Mesodermal cell (in vitro differentiated cells): ENCODE measurements at regions not wholly inside any gene's neighbourhood (a gene's known extent, or its start where the extent isn't known, plus 50 kb on each side); places are given as distances from the start of the nearest gene placed in this dataset.

ENCODE experiments used
- H3K27ac ChIP-seq: 2 replicates; pipeline ENCODE4 v1.7.0; 2013; ENCODE audit warnings: mild to moderate bottlenecking, low read depth, low read length, moderate library complexity; ENCODE audit not compliant: severe bottlenecking
- H3K36me3 ChIP-seq: 2 replicates; pipeline ENCODE4 v1.7.1; 2013; ENCODE audit warnings: mild to moderate bottlenecking, low read length, moderate library complexity; ENCODE audit not compliant: control insufficient read depth, insufficient read depth
- H3K4me1 ChIP-seq: one replicate; pipeline ENCODE4 v1.7.1; 2013; ENCODE audit warnings: mild to moderate bottlenecking, low read length; ENCODE audit not compliant: insufficient read depth, control insufficient read depth, poor library complexity, severe bottlenecking
- H3K4me3 ChIP-seq: 2 replicates; pipeline ENCODE4 v1.7.0; 2013; ENCODE audit warnings: low read length, control low read depth, mild to moderate bottlenecking; ENCODE audit not compliant: insufficient read depth, poor library complexity, severe bottlenecking; ENCODE audit errors: extremely low read depth
- H3K9me3 ChIP-seq: 2 replicates; pipeline ENCODE4 v1.7.1; 2013; ENCODE audit warnings: mild to moderate bottlenecking, low read length, moderate library complexity; ENCODE audit not compliant: control insufficient read depth
- whole genome bisulfite sequencing, 2 experiments: methylation state at CpG; one replicate each; pipeline ENCODE4 v1.1.5; 2013; ENCODE audit warnings: missing lambda C conversion rate in 2 of 2; ENCODE audit not compliant: insufficient coverage in 2 of 2; 5-methylcytosine and 5-hydroxymethylcytosine counted together

GRCh38 chr14:104350463-104351185, 212.2 kb downstream of the KIF26A start:
- H3K4me3 ChIP-seq: no peak overlapping the region
- no peaks in the 10 kb centered on the region for H3K4me1 ChIP-seq
- no peaks in the 10 kb centered on the region for H3K9me3 ChIP-seq
- H3K27ac ChIP-seq: no peak overlapping the region
- H3K36me3 ChIP-seq: no peaks in the 10 kb centered on the region
- WGBS, 2 experiments: 80 to 89% methylated on average over 4 to 6 of the region's 8 CpGs

GRCh38 chr14:104351849-104352492, 213.6 kb downstream of the KIF26A start:
- Histone ChIP-seq H3K9me3 (no peaks in the 10 kb centered on the region), H3K27ac (no peak overlapping the region), H3K4me3 (no peak overlapping the region), H3K4me1 (no peaks in the 10 kb centered on the region), H3K36me3 (no peaks in the 10 kb centered on the region)
- WGBS, 2 experiments: 88 to 93% methylated on average over 7 of the region's 11 CpGs

DNA sequence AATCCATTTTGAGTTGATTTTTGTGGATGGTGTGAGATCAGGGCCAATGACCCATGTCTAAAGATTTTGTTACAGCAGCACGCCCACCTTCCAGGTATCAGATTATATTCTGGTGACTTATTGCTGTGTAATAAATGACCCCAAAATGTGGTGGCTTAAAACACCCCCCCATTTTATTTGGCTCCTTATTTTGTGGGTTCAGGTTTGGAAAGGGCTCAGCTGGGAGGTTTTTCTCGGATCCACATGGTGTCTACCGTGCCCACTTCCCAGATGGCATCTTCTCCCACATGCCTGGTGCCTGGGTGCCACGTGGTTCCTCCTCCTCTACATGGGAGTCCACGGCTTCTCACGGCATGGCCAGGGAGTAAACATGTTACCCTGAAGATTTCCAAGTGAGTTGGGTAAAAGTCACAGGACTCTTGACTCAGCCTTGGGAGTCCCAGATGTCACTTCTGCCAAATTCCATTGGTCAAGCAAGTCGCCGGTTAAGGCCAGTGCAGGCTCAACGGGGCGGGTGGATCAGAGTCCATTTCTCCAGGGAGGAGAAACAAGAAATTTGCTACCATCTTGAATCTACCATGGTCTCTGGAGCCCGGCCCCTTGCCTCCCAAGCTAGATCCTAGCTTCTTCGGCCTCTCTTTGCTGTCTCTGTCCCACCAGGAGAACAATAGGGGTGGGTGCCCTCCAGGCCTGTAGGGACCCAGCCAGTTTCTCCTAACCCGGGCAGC, 214.3 kb downstream of the KIF26A start:
- no peak overlapping the region for H3K4me3 ChIP-seq
- H3K4me1 ChIP-seq: no peaks in the 10 kb centered on the region
- no peak overlapping the region for H3K27ac ChIP-seq
- WGBS, 2 experiments: 94 to 95% methylated on average over 10 to 12 of the region's 13 CpGs
- no peaks in the 10 kb centered on the region for H3K36me3 ChIP-seq
- no peaks in the 10 kb centered on the region for H3K9me3 ChIP-seq

DNA sequence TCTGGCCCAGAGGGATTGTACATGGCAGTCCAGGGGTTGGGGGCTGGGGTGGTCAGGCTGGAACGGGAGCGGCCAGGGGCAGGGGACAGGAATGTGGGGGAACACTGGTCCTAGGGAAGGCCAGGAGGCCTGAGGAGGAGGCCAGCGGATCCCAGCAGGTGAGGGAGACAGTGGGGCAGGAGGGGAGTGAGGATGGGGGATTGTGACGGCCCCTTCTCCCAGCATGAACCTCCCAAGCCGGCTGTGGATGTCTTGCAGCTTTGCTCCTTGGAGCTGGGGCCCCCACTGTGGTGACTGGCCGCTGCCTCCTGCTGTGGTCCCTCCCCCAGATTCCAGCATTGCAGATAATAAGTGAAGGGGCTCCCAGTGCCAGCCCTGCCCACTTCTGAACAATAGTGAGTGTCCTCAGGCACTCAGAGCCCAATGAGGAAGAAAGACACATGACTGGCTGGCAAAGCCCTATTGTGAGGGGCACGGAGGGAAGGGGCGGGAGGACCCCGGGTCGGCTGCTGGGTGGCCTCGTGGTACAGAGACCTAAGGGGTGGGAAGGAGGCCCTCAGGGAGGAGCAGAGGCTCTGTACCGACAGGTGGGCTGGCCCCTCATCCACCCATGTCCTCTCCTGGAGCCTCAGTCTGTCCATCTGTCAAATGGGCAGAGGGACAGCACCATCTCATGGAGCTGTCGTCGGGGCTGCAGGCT, 215.0 kb downstream of the KIF26A start:
- WGBS, 2 experiments: 88 to 90% methylated on average over 13 to 14 of the region's 14 CpGs
- Histone ChIP-seq H3K4me3 (no peak overlapping the region), H3K36me3 (no peaks in the 10 kb centered on the region), H3K27ac (no peak overlapping the region), H3K4me1 (no peaks in the 10 kb centered on the region), H3K9me3 (no peaks in the 10 kb centered on the region)

DNA sequence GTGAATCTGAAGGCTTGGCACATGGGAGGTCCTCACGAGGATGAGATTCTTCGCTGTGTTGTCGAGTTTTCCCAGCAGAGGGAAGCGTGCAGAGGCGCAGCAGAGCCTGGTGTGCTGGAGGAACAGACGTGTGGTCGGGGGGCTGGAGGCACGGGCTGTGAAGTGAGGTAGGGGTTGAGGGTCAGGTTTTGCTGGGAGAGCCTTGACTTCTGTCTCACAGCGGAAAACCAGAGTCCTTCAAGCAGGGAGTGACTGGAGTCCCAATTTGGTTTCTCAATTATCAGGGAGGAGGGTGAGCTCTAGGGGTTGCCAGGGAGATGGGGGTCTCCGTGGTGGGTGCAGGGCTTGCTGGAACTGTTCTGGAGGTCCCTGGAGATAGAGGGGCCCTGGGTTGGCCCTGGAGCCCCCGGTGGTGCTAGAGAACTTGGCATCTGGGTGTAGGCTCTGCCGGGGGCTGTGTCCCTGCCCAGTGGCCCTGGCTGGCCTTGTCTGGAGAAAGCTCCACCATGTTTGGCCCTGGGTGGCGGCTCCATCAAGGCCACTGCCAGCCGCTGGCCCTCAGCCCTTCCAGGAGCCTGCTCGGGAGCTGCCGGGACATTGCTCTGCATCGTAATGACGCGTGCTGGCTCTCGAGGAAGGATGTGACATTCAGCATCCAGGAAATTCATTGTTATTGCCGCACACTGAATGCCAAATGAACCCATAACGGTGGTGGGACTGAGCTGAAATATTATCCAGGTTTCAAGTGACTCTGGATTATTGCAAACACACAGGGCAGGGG, 215.7 kb downstream of the KIF26A start:
- Histone ChIP-seq H3K4me1 (no peaks in the 10 kb centered on the region), H3K36me3 (no peaks in the 10 kb centered on the region), H3K4me3 (no peak overlapping the region), H3K27ac (no peak overlapping the region), H3K9me3 (no peaks in the 10 kb centered on the region)
- WGBS, 2 experiments: 88 to 94% methylated on average over 20 to 22 of the region's 22 CpGs

- H3K4me1 ChIP-seq: no peaks in the 10 kb centered on the region
- WGBS, 2 experiments: 91% methylated on average over 17 to 19 of the region's 23 CpGs
- no peak overlapping the region for H3K4me3 ChIP-seq
- no peak overlapping the region for H3K27ac ChIP-seq
- no peaks in the 10 kb centered on the region for H3K36me3 ChIP-seq
- H3K9me3 ChIP-seq: no peaks in the 10 kb centered on the region
Observed at GRCh38 chr14:104355101-104356019, 217.0 kb downstream of the KIF26A start.

- WGBS, 2 experiments: 78 to 80% methylated on average over 10 to 12 of the region's 16 CpGs
- Histone ChIP-seq H3K36me3 (no peaks in the 10 kb centered on the region), H3K4me1 (no peaks in the 10 kb centered on the region), H3K4me3 (no peak overlapping the region), H3K27ac (no peak overlapping the region), H3K9me3 (no peaks in the 10 kb centered on the region)
Observed at GRCh38 chr14:104356020-104356737, 217.8 kb downstream of the KIF26A start.

DNA sequence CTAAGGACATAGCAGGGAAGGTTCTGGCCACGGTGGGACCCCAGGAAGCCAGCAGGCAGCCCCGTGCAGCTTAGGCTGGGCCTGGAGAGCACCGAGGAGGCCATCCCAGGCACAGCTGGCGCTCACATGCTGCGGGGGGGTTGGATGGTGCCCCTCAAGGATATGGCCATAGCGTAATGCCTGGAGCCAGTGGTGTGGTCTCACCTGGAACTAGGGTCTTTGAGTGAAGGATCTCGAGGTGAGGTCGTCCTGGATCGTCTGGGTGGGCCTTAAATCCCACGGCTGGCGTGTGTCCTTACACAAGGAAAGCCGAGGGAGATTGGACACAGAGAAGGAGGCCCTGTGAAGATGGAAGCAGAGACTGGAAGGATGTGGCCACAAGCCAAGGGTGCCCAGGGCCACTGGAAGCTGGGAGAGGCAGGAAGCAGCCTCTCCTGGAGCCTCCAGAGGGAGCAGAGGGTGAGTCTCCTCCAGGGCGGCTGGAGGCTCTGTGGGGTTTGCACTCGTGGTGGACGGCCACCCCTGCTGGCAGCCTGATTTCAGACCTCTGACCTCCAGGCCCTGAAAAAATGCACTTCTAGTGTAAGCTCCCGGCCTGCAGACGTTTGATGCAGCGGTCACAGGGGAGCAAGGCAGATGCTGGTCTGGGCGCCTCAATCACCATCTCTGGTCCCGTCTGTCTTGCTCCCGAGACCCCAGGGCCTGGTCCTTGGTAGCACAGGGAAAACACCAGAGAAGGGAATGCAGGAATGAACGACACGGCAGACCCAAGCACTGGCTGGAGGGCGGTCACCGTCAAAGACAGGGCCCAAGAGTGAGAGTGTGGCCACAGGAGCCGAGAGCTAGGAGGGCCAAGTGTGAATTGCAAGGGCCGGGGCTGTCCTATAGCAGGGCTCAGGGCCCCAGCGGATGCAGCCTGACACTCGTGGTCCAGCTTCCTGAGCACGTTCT, 218.6 kb downstream of the KIF26A start:
- 92 to 94% methylated on average over 29 to 30 of the region's 30 CpGs for WGBS, 2 experiments
- H3K36me3 ChIP-seq: no peaks in the 10 kb centered on the region
- H3K9me3 ChIP-seq: no peaks in the 10 kb centered on the region
- H3K4me1 ChIP-seq: no peaks in the 10 kb centered on the region
- no peak overlapping the region for H3K27ac ChIP-seq
- no peak overlapping the region for H3K4me3 ChIP-seq
